Fibroblast of villous mesenchyme (primary cell): ENCODE measurements at regions not wholly inside any gene's neighbourhood (a gene's known extent, or its start where the extent isn't known, plus 50 kb on each side); places are given as distances from the start of the nearest gene placed in this dataset.

Source experiments
- DNase-seq: peaks from one replicate; pipeline ENCODE4 v3.0.0-alpha.2; 2010; ENCODE audit warnings: low read depth
- H3K4me3 ChIP-seq: 2 replicates; pipeline ENCODE4 v1.5.1; 2011; ENCODE audit warnings: low read depth, mild to moderate bottlenecking, low read length
- TF ChIP-seq, protein P1 (sequence below): IDR thresholded peaks from 2 replicates; pipeline ENCODE4 v1.5.1; 2012; ENCODE audit warnings: low read depth, mild to moderate bottlenecking, low read length; ENCODE audit not compliant: insufficient read depth

DNA sequence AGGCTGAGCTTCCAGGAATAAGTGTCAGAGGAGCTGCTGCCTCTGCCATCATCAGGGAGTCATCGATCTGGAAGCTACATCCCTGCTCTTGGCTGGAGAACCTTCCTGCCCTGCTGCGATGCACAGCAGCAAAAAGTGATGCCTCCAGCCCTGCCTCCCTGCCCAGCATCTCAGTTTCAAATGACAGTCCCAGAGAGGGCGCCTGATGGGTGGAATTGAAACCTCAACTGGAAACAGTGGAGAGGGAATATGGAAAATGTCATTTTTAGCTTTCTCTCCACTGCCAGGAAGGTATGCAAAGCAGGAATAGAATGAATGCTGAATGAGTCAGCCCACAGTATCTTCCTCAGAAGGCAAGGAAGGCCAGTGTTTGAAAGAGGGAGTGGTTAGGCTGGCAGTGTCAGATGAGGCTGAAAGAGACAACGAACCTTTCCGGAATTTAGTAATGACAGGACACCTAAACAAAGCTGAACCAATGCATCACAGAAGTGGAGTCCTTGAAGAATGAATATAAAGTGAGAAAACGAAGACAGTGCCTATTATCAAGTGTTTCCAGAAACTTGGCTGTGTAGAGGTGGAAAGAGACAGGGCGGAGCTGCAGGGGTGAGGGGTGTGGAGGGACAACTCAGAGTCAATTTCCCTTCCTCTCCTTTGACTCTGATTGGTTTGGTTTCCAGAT, 153.9 kb upstream of the NDUFV2 start:
- DNase-seq: peak; percentile 75
- peak overlapping the region; percentile 38 for H3K4me3 ChIP-seq
- TF ChIP-seq, protein P1, sequence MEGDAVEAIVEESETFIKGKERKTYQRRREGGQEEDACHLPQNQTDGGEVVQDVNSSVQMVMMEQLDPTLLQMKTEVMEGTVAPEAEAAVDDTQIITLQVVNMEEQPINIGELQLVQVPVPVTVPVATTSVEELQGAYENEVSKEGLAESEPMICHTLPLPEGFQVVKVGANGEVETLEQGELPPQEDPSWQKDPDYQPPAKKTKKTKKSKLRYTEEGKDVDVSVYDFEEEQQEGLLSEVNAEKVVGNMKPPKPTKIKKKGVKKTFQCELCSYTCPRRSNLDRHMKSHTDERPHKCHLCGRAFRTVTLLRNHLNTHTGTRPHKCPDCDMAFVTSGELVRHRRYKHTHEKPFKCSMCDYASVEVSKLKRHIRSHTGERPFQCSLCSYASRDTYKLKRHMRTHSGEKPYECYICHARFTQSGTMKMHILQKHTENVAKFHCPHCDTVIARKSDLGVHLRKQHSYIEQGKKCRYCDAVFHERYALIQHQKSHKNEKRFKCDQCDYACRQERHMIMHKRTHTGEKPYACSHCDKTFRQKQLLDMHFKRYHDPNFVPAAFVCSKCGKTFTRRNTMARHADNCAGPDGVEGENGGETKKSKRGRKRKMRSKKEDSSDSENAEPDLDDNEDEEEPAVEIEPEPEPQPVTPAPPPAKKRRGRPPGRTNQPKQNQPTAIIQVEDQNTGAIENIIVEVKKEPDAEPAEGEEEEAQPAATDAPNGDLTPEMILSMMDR: no peak

DNA sequence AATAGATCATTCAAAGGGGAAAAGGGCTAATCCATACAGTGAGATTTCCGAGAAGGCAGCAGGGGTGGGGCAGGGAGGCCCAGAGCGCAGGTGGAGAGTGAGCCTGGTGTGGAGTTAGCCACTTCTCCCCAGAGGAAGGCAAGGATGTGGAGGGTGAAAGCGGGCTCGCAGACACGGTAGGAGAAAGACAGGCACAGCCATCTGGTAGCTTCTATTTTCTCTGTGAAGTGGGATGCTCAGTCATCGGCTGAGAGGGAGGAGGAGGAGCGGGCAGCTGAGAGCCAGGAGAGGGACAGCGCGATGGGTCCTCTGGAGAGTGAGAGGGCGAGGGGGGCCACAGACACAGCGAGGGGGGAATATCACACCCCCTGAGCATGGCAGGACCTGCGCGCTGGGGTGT, 153.3 kb upstream of the NDUFV2 start:
- TF ChIP-seq, protein P1: no peak
- H3K4me3 ChIP-seq: peak overlapping the region; percentile 38
- DNase-seq: peak; percentile 37

DNA sequence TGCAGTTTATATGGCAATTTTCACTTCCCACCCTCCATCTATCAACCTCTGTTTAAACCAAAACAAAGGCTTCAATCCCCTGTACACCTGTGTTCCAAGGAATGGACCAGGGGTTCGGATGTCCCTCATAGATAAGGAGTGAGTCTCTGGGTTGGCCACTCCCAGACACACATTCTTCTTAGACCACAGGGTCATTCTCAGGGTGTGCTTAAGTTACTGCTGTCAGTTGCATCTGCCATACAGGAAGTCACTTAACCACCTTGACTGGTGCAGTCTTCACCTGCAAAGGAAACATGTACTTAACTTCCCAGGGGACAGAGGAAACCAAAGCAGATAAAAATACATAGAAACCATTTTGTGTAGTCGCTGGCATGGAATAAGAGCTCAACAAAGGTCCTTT, 151.0 kb upstream of the NDUFV2 start:
- TF ChIP-seq, protein P1: no peak

DNA sequence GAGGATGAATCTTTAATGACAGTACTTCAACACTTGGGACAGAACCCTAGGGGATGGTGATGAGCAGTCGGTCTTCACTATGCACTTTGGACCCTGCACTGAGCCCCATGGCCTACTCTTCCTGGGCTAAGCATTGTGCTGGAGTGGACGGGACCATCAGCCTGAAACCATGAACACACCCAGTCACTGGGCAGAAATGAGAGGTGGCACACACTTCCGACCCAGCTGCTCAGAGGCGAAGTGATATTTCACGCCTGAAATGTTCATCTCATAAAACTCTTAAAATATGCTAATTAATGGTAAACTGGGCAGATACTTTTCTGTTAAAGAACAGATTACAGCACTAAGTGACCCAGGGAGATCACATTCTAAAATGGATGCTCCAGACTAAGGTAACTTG, 150.3 kb upstream of the NDUFV2 start:
- no peak for DNase-seq
- TF ChIP-seq, protein P1: no peak
- H3K4me3 ChIP-seq: no peak overlapping the region

More for the DNA sequence above, 151.0 kb upstream of the NDUFV2 start:
- H3K4me3 ChIP-seq: no peak overlapping the region
- no peak for DNase-seq

DNA sequence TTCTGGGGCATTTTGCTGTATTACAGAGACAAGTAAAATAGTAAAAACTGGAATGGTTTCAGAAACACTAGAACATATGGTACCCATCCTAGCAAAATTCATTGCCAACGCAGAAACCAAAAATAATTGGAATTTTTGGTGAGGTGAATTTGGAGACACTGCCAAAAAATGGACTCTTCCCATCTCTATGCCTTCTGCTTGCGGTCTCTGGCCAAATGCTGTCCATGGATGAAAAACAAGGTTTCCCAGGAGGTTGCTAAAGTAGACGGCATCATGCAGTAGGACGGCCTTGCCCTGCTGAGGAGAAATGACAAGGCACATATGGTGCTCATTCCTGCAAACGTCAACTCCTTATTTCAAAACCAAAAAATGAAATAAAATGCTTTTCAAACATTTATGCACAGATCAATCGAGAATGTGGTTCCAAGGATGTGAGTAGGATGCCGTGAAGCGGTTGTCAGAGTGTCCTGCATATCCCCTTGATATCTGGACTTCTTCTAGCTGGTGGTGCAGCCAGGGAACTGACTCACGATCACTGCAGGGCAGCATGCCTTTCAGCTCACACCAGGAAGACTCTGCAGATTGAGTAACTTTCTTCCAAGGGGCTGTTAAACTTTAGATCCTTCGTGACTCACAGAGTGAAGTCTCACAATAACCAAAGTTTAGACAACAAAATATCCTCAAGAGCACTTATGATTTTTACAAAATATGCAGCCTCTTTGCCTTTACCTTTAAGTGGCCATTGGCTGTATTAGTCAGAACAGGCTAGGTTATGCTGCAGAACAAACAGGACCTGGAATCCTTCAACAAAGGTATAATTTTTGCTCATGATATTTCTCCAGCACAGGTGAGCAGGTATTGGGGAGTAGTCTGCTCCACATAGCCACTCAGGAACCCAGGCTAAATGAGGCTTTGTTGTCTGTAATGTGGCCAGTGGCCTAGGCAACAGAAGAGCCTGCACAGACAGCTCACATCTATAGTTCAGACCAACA, 149.4 kb upstream of the NDUFV2 start:
- peak; percentile 77 for DNase-seq
- no peak overlapping the region for H3K4me3 ChIP-seq
- TF ChIP-seq, protein P1: no peak

DNA sequence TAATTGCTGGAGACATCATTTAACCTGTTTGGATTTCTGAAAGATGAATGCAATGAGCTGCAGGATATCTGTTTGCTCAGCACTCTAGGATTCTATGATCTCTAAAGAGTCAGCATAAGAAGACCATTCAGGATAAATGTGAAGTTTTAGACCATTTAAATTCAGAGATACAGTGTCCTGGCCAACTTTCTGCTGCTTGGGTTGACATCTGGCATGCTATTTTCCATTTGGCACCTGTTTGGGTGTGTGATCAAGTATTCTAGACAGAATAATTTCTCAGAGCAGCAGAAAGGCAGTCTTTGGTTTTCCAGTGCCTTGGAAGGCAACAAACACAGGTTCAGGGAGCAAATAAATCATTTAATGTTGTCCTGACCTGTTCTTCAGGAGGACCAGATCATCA, 144.8 kb upstream of the NDUFV2 start:
- no peak for DNase-seq
- TF ChIP-seq, protein P1: no peak
- no peak overlapping the region for H3K4me3 ChIP-seq
